GM18499 (cell line): ENCODE measurements at regions not wholly inside any gene's neighbourhood (a gene's known extent, or its start where the extent isn't known, plus 50 kb on each side); places are given as distances from the start of the nearest gene placed in this dataset.

ENCODE experiments used
- ATAC-seq: cut with Tn5 transposase; IDR thresholded peaks from one replicate; pipeline ENCODE4 v1.9.1; 2021; ENCODE audit warnings: moderate number of reproducible peaks; ENCODE audit not compliant: insufficient read depth, unreplicated experiment

DNA sequence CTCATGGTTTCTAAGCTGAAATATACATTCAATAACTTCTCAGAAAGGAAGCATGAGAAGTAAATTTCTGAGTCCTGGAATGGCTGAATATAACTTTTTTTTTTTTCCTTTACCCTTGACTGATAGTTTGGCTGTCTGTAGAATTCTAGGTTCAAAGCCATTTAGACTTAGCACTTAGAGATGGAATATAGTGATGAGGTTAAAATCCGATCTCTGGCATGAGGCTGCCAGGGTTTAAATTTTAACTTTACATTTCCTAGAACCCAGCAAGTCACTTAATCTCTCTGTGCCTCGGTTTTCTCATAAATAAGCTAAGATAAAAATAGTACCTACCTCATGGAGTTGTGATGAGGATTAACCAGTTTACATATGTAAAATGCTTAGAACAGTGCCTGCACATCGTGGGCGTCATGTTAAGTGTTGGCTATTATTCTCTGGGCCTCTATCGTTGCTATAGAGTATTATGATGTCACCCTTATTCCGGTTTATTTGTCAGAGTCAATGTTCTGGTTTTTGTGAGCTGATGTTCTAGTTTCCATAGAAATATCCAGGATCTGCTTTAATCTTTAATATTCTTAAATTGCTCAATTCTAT, 199.8 kb upstream of the TLE3 start:
- ATAC-seq = no peak

DNA sequence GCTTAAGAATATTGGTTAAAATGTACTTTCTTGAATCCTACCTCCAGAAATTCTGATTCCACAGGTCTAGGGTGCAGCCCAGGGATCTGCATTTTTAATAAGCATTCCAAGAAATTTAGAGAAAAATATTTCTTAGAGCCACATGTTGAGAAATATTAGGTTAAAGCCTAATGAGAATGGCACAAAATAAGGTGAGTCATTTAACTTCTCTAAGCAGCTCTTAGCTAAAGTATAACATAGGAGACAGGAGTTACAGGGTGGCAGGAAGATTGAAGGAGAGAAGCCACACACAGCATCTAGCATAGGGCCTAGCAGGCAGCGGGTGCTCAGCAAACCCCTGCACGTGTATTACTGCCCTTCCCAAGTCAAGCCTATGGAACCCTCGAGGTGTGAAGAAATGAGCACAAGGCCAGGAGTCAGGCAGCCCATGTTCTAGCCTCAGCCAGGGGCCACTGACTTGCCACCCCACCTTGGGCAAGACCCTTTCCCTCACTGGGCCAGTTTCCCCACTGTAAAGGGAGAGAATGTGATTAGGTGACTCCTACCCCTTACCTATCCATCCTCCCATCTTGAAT, 197.1 kb upstream of the TLE3 start:
- no peak for ATAC-seq

DNA sequence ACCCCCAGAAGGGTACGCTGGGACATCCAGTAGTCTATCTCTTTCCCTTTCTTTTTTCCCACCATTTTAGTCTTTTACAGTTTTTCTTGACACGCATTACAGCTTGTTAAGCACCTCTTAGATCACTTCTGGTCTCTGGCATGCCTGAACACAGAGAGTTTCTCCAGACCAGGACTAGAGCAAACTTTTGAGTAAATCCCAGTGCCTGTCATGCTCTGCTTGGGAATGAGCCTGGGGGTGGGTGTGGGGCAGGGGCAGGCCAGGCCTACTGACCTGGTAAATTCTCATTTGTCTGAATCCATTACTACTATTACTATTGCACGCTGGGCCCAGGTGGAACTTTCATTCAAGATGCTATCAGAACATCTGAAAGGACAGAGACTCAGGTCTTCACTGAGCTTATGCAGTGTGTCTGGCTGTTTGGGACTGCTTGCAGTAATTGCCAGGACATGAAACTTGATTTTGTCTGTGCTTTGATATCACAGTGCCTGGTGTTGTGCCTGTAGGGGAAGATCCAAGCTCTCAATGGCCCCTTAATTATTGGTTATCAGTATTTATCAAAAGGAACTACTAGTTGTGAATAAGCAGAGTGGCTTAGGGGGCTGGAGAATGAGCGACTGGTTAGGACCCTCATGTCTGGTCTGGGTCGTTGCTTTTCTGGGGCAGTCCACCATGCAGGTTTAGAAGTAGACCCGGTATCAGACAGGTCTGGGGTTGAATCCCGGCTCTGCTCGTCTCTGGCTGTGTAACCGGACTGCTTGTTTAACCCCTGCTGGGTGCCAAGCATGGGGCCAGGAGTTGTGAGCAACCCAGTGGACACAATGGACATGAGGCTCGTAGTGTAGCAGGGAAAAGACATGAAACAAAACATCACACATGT, 196.1 kb upstream of the TLE3 start:
- no peak for ATAC-seq

DNA sequence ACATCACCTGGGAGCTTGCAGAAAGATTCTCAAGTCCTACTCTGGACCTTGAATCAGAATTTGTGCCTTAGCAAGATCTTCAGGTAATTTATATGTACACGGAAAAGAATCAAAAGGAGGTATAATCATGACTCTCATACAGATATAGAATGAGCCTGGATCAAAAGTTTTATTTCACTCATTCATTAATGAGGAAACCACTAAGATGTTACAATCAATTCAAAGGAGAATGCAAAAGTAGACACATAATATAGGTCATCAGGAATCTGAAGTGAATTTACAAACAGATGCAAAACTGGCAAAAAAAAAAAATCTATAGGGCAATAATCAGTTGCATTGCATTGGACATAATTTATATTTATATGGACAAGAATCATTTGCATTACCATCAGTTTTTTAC, 195.4 kb upstream of the TLE3 start:
- ATAC-seq = no peak

DNA sequence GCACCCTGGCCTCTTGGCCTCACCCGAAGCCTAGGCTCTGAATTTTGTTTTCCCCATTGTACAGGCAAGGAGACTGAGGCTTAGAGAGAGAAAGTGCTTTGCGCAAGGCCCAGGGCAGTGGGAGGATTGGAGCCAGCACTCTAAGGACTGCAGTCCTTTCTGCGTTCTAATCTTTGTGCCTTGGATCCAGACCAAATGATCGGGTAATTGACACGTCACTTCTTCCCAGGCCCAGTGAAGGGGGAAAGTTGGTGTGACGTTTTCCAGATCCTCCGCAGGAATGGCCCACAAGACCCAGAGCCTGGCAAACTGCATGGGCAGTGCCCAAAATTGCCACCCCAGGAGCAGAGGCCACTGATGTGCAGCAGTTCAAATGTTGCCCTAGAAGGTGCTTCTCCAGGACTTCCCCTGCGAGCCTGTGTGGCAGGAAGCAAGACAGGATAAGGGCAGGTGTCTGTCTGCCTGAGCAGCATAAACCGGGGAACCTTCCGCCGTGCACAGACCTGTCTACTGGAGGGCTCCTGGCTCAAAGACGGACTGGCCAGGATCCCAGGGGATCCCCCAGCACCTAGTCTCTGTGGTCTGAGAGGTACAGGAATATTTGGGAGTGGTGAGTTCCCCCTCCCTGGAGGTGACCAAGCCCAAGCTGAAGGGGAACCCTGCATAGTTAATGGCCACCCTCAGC, 194.5 kb upstream of the TLE3 start:
- ATAC-seq = no peak

DNA sequence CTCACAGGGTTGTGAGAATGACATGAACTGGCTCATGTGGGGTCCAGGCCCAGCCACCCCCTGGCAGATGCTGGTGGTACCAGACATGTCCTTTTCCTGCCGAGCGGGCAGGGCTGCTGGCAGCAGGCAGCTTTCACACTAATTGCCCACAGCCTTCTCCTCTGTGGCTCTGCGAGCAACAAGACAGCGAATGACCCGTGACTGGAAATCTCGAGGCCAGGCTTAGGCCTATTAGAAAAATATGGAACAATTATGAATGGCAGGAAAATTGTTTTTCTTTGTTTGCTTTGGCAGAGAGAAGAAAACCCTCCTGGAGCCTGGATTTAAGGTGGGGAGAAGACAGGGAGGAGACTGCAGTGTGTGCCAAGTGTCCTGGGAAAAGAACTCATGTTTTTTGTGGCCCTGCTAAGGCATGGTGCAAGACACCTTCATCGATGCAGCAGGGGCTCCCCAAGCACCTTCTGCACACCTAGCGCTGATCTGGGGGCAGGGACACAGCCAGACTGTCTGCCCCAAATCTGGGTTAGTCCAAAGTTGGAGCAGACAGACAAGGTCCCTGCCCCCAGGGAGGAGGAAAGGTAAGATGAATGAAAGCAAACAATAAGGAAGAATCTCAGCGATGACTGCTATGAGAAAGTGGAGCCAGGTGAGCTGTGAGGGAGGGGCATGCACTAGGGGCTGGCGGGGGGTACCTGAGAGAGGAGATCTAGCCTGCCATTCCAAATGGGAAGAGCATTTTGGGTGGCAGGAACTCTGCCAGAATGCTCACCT, 193.8 kb upstream of the TLE3 start:
- no peak for ATAC-seq

DNA sequence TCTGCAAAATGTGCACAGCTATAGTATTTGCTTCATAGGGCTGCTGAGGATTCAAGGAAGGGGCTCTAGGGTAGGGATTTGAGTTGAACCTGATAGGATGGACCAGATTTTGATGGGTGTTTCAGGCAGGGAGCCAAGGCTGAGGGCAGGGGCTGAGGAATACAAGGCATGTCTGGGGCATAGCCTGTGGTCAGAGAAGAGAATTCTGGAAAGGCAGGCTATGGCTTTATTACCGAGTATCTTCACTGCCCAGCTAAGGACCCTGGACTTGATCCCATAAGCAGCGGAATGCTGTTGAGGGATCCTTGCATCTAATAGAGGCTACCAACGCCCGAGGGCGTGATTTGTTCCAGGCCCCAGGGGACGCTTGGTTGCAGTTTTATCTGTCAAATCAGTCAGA, 193.0 kb upstream of the TLE3 start:
- no peak for ATAC-seq

DNA sequence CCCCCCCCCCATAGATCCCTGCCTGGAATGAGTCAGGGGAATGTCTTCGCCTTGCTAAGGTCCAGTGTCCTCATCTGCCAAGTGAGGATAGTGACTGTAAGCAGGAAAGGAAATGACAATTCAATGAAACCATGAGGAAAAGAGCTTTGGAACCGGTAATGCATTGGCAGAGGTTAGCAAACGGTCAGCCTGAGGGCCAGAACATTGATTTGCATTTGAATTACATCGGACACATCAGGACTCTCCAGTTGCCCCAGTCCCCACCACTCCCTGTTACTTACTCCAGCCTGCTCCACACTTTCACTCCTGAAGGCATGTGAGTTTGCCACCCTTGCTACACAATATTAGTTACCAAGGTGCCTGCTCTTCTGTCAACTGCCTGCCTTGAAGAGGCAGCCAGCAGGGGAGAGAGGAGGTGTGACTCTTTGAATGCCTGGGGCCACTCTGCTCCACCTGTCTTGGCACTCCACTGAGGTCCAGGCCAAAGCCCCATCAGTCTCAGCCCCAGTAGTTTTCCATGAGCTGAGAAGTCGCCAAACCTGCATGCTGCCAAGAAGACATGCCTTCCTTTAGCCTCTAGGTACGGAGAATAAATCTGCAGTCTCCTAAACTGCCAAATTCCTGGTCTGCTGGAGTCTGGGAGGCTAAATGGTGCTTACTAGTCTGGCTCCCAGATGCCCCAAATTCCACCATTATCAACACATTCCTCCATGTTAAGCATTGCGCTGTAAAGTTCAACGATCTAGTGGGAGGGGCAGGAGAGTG, 191.7 kb upstream of the TLE3 start:
- ATAC-seq = no peak

DNA sequence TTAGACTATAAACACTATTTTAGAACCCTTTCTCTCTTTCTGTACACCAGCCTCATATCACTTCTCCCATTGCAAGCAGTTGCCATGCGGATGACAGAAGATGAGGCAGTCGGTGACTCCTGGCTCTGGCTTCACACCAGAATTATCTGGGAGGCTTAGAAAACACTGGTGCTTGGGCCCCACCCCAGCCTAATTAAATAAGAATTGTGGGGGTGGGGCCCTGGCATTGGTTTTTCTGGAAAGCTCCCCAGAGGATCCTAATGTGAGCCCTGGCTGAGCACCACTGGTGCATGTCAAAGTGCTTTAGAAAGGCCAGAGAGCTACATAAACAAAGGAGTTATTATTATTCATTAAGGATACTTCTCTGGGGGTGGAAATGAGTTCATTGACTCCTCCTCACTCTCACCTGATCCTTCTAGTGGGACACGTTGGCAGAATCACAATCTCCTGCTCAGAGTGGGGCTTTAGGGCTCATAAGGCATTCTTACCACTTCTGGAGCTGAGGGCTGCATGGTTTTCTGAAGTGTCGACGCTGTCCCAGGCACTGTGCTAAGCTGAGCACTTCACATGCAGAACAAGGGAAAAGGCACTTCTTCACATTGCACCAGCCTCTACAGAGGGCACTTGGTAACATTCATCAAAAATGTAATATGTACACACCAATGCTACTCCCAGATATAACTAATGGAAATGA, 188.5 kb upstream of the TLE3 start:
- ATAC-seq = no peak

DNA sequence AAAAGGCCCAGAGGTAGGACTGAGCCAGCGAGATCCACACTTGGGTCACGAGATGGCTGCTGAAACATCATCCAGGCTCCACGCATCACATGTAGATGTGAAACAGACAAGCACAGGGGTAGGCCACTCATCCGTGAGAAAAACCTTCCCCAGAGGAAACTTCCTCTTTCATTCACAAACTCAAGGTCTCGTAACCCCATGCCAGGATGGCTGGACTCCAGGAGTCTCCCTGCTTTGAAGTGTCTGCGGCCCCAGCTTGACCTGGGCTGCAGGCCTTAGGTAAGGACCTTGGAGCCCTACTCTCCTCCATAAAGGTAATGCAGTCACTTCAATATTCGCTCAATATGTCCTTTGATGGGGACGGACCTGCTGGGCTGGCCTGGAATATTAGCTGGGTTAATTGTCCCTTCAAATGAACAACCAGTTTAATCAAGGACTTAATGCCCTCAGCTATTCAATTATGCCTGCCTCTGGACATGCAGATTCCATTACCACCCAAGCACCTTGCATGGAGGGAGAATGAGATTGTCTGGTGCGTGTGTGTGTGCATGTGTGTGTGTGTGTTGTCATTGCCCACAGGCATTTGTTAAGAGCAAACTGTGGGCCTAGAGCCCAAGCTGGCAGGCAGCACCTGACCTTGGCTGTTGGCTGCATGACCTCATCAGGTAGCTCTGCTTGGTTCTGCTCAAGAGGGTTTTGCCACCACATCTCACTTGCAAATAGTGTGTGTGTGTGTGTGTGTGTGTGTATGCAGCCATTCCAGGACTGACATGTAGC, 186.9 kb upstream of the TLE3 start:
- no peak for ATAC-seq

DNA sequence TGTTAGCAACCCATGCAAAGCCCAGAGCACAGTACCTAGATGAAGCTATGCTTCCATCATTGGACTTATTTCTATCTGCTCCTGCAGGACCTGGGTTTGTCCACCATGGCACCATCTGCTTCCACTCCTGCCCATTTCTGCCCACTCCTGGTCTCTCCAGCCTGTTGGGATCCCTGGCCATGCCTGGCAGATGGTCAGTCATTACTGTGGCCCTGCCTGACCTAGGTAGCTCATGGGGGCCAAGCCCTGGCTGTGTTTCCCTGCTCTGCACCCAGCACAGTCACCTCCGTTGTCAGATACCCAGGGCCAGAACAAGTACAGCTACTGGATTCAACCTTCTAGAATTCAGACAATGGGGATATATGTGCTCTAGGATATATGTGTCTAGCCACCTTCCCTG, 185.8 kb upstream of the TLE3 start:
- no peak for ATAC-seq

DNA sequence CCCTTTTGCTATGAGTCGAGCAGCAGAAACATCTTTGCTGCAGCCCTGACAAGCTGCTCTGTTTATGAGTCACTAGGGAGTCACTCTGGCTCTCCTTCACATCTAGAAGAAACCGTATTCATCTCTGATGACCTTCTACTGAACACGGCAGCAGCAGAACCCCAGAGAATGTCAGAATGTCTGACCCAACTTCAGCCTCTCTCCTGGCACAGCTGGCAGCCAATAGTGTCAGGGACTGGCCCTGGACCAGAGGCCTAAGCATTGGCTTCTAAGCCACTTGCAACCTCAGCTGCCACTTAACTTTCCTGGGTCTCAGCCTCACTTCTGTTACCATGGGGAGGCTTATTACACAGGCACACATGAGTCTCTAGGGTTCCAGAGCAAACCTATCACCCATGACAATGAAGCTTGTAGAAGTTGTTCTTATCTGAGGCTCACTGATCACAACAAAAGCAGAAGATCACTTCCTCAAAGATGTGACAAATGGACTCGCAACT, 184.1 kb upstream of the TLE3 start:
- ATAC-seq = no peak

DNA sequence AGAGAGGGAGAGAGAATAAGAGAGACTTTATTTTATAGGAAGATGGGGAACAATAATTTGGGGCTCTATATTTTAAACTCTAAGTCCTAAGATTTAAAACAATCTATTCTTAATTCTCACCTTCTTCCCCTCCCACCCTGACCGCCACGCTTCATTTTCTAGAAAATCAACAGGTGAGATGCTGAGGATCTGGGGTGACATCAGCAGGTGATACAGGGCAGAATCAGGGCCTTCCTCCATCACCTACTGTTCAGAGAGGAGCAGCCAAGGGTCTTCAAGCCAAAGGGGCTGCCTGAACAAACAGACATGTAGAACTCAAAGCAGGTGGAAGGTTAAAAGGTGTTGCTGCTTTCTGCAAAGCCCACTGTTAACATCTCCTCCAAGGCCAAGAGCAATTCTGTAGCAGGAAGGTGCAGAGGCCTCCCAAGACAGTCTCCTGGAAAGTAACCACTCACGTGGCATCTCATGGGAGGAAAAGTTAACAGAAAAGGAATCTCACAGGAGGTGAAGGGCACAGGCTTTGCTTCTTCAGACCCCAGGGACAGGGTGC, 183.6 kb upstream of the TLE3 start:
- no peak for ATAC-seq

DNA sequence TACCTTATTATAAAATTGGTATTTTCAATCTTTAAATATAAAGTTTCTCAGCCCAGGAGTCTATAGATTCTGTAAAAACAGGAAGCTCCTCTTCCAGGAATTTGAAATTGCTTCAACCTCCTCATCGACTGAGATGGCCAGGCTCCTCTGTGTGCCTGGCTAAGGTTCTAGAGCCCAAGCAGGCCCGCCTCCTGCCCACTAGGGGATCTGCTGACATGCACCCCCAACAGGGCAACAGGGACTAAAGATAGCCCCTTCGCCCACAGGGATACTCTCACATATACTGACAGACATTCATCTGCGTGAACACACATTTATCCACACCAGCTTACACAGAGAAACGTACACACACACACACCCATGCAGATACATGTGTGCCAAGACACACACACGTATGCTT, 183.1 kb upstream of the TLE3 start:
- ATAC-seq = no peak

DNA sequence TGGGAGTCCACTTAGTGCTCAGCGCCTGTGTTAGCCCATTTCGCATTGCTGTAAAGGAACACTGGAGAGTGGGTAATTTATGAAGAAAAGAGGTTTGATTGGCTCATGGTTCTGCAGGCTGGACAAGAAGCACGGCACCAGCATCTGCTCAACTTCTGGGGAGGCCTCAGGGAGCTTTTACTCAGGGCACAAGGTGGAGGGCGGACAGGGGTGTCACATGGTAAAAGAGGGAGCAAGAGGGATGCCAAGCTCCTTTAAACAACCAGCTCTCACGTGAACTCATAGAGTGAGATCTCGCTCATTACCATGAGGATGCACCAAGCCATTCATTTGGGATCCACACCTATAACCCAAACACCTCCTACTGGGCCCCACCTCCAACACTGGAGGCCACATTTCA, 181.4 kb upstream of the TLE3 start:
- ATAC-seq = no peak

DNA sequence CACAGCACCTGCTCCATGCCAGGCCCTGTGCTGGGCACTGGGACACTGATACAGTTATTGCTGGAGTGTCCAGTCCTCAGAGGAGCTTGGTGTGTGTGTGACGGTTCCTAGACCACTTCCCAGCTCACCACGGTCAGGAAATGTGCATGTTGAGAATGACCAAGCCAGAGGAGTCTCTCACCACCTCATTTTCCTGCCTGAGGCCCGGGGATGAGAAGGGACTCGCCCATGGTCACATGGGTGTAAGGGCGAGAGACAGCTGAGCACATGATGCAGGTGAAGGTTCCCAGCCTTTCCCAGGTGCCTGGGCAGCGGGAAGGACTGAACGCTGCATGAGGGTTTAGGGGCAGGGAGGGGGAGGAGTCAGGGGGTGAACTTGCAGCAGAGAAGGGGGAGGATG, 180.9 kb upstream of the TLE3 start:
- no peak for ATAC-seq

DNA sequence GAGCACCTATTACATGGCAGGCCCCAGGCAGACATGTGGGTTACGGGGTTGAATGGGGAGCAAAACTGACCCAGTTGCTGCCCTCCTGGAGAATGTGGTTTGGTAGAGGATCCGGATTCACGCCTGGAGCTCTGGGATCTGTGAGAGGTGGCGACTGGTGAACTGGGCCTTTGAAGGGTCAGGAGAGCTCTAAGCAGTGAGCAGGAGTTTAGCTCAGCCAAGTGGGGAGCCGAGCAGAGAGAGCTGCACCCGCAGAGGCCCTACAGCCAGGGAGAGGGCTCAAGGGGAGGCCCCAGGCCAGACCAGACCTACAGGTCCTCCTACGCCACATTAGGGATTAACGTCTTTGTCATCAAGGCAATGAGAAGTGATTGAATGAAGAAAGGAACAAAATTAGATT, 179.8 kb upstream of the TLE3 start:
- ATAC-seq = no peak

DNA sequence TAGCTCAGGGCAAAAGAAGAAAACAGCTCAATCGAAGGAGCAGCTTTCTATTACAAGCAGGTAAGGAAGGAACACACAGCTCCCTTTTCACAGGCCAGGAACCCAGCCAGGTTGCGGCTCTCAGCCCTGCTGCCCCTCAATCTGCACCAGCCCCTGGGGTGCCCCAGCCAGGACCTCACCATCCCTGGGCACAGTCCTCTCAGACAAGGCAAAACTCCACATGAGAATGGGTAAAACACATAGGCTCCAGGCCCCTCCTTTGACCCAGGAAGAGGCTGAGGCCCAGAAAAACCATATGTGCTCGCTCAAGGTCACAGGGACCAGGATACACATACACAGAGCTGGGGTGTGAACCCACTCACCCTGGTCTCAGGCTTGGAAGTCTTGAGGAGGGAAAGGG, 178.7 kb upstream of the TLE3 start:
- ATAC-seq = no peak
